ENCODE measurements at regions not wholly inside any gene's neighbourhood (a gene's known extent, or its start where the extent isn't known, plus 50 kb on each side); places are given as distances from the start of the nearest gene placed in this dataset.
"Not testable (repeated sequence)": the region's sequence is repeated elsewhere in the genome, so short reads cannot be mapped to it uniquely, and the experiment has no call there.

GRCh38 chr1:102110586-102110985 is 113.9 kb upstream of the OLFM3 start:
- no peak for FAIRE-seq
- no peaks in the 10 kb centered on the region for H3K79me2 ChIP-seq (ENCODE audit: control insufficient read depth, insufficient read depth, low read length)
- H3K4me1 ChIP-seq (ENCODE audit: control insufficient read depth, extremely low read depth, insufficient read depth, low read length), result no peaks in the 10 kb centered on the region
- dilution Hi-C loops (cut with MboI; ENCODE audit: extremely low pct_ligation_motif_present, low sequenced_read_pairs), result no loop called here
- H3K4me2 ChIP-seq (ENCODE audit: control insufficient read depth, extremely low read depth, insufficient read depth, low read depth, low read length), result no peak overlapping the region
- no peak for DNase-seq (ENCODE audit: low read depth, low spot score)
- no peaks in the 10 kb centered on the region for H3K27me3 ChIP-seq (ENCODE audit: control insufficient read depth, extremely low read depth, insufficient read depth, low read length)
- H2AFZ ChIP-seq (ENCODE audit: control insufficient read depth, low read length), result no peak overlapping the region
- H3K9me3 ChIP-seq (ENCODE audit: control insufficient read depth, low read depth, low read length), result no peaks in the 10 kb centered on the region
- no peaks in the 10 kb centered on the region for H3K36me3 ChIP-seq (ENCODE audit: control insufficient read depth in 2 of 2, extremely low read depth in 1 of 2, insufficient read depth in 2 of 2, low read length in 2 of 2)
- H3K9ac ChIP-seq (ENCODE audit: control insufficient read depth, extremely low read depth, insufficient read depth, low read length), result no peak overlapping the region
- H3K27ac ChIP-seq (ENCODE audit: control insufficient read depth, insufficient read depth, low read length), result no peak overlapping the region
- H3K9me1 ChIP-seq (ENCODE audit: control insufficient read depth, extremely low read depth, insufficient read depth, low read length), result no peaks in the 10 kb centered on the region
- H4K20me1 ChIP-seq (ENCODE audit: control insufficient read depth, extremely low read depth, insufficient read depth, low read length), result no peaks in the 10 kb centered on the region
- no peak for TF ChIP-seq CTCF (optimal IDR thresholded peaks at IDR 0.05 in 1 of 3, IDR thresholded peaks at IDR 0.05 in 1 of 3, conservative IDR thresholded peaks at IDR 0.05 in 1 of 3; ENCODE audit: extremely low read depth in 1 of 3, insufficient read depth in 2 of 3, low read length in 3 of 3)
- TF ChIP-seq EZH2 (IDR thresholded peaks at IDR 0.05; ENCODE audit: low read length), result no peak
- no peak overlapping the region for H3K4me3 ChIP-seq (ENCODE audit: control insufficient read depth in 2 of 3, extremely low read depth in 1 of 3, insufficient read depth in 2 of 3, low read depth in 1 of 3, low read length in 3 of 3)

DNA sequence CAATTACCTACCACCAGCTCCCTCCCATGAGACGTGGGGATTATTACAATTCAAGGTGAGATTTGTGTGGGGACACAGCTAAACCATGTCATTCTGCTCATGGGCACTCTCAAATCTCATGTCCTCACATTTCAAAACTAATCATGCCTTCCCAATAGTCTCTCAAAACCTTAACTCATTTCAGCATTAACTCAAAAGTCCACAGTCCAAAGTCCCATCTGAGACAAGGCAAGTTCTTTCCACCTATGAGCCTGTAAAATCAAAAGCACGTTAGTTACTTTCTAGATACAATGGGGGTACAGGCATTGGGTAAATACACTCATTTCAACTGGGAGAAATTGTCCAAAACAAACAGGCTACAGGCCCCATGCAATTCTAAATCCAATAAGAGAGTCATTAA is 112.8 kb upstream of the OLFM3 start:
- dilution Hi-C loops (cut with MboI; ENCODE audit: extremely low pct_ligation_motif_present, low sequenced_read_pairs); H3K9me1 ChIP-seq (ENCODE audit: control insufficient read depth, extremely low read depth, insufficient read depth, low read length); H3K9me3 ChIP-seq (ENCODE audit: control insufficient read depth, low read depth, low read length): not testable (repeated sequence)

GRCh38 chr1:102107441-102107840 is 110.7 kb upstream of the OLFM3 start:
- no peaks in the 10 kb centered on the region for H3K9me1 ChIP-seq (ENCODE audit: control insufficient read depth, extremely low read depth, insufficient read depth, low read length)
- no peak for DNase-seq (ENCODE audit: low read depth, low spot score)
- H3K4me3 ChIP-seq (ENCODE audit: control insufficient read depth in 2 of 3, extremely low read depth in 1 of 3, insufficient read depth in 2 of 3, low read depth in 1 of 3, low read length in 3 of 3), result no peak overlapping the region
- no peaks in the 10 kb centered on the region for H3K4me1 ChIP-seq (ENCODE audit: control insufficient read depth, extremely low read depth, insufficient read depth, low read length)
- H2AFZ ChIP-seq (ENCODE audit: control insufficient read depth, low read length), result no peak overlapping the region
- TF ChIP-seq CTCF (optimal IDR thresholded peaks at IDR 0.05 in 1 of 3, IDR thresholded peaks at IDR 0.05 in 1 of 3, conservative IDR thresholded peaks at IDR 0.05 in 1 of 3; ENCODE audit: extremely low read depth in 1 of 3, insufficient read depth in 2 of 3, low read length in 3 of 3) (no peak), EZH2 (IDR thresholded peaks at IDR 0.05; ENCODE audit: low read length) (no peak)
- H4K20me1 ChIP-seq (ENCODE audit: control insufficient read depth, extremely low read depth, insufficient read depth, low read length), result no peaks in the 10 kb centered on the region
- FAIRE-seq, result no peak
- H3K9me3 ChIP-seq (ENCODE audit: control insufficient read depth, low read depth, low read length), result no peaks in the 10 kb centered on the region
- dilution Hi-C loops (cut with MboI; ENCODE audit: extremely low pct_ligation_motif_present, low sequenced_read_pairs), result no loop called here
- H3K27ac ChIP-seq (ENCODE audit: control insufficient read depth, insufficient read depth, low read length), result no peak overlapping the region
- H3K36me3 ChIP-seq (ENCODE audit: control insufficient read depth in 2 of 2, extremely low read depth in 1 of 2, insufficient read depth in 2 of 2, low read length in 2 of 2), result no peaks in the 10 kb centered on the region
- H3K27me3 ChIP-seq (ENCODE audit: control insufficient read depth, extremely low read depth, insufficient read depth, low read length), result no peaks in the 10 kb centered on the region
- no peak overlapping the region for H3K9ac ChIP-seq (ENCODE audit: control insufficient read depth, extremely low read depth, insufficient read depth, low read length)
- no peak overlapping the region for H3K4me2 ChIP-seq (ENCODE audit: control insufficient read depth, extremely low read depth, insufficient read depth, low read depth, low read length)
- no peaks in the 10 kb centered on the region for H3K79me2 ChIP-seq (ENCODE audit: control insufficient read depth, insufficient read depth, low read length)

More for the DNA sequence above, 112.8 kb upstream of the OLFM3 start:
- not testable (repeated sequence) for H3K4me1 ChIP-seq (ENCODE audit: control insufficient read depth, extremely low read depth, insufficient read depth, low read length); DNase-seq (ENCODE audit: low read depth, low spot score); H3K27ac ChIP-seq (ENCODE audit: control insufficient read depth, insufficient read depth, low read length); H3K27me3 ChIP-seq (ENCODE audit: control insufficient read depth, extremely low read depth, insufficient read depth, low read length); H3K79me2 ChIP-seq (ENCODE audit: control insufficient read depth, insufficient read depth, low read length); FAIRE-seq; H3K4me2 ChIP-seq (ENCODE audit: control insufficient read depth, extremely low read depth, insufficient read depth, low read depth, low read length); H2AFZ ChIP-seq (ENCODE audit: control insufficient read depth, low read length); H4K20me1 ChIP-seq (ENCODE audit: control insufficient read depth, extremely low read depth, insufficient read depth, low read length); H3K36me3 ChIP-seq (ENCODE audit: control insufficient read depth in 2 of 2, extremely low read depth in 1 of 2, insufficient read depth in 2 of 2, low read length in 2 of 2); H3K9ac ChIP-seq (ENCODE audit: control insufficient read depth, extremely low read depth, insufficient read depth, low read length); H3K4me3 ChIP-seq (ENCODE audit: control insufficient read depth in 2 of 3, extremely low read depth in 1 of 3, insufficient read depth in 2 of 3, low read depth in 1 of 3, low read length in 3 of 3)

Measured in keratinocyte (primary cell).